NT2/D1 (cell line): ENCODE measurements at regions not wholly inside any gene's neighbourhood (a gene's known extent, or its start where the extent isn't known, plus 50 kb on each side); places are given as distances from the start of the nearest gene placed in this dataset.

Experiments used
- SUZ12 ChIP-seq: IDR thresholded peaks from 2 replicates; pipeline ENCODE4 v1.6.1; 2011; ENCODE audit not compliant: insufficient read length, insufficient read depth; ENCODE audit errors: extremely low read depth
- ZNF274 ChIP-seq: IDR thresholded peaks from 2 replicates; pipeline ENCODE4 v1.6.1; 2011; ENCODE audit warnings: mild to moderate bottlenecking, low read depth, low read length

DNA sequence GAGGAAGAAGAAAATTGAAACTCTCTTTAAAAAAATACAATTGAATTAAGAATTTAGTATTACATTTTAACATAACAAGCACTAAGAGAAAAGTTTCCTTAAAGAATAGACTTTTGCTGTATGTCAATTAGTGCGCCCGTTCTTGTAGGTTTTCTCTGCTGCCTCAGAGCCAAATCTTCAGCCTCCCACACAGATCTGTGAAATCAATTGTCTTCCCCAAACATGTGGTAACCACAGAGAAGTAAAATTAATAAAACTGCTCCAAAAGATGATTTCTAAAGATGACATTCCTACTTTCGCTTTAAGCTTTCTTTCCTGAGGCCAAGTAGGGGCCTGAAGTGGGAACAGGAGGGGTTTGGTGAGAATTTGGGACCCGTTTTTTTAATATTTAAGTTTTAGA, 113.2 kb upstream of the ADO start:
- TF ChIP-seq ZNF274 (no peak), SUZ12 (no peak)
